ENCODE measurements at regions not wholly inside any gene's neighbourhood (a gene's known extent, or its start where the extent isn't known, plus 50 kb on each side); places are given as distances from the start of the nearest gene placed in this dataset.

- SMC1A ChIA-PET (ENCODE audit: uncharacterized antibody, unreplicated experiment), result no interaction called here
- Histone ChIP-seq H3K4me2 (ENCODE audit: control insufficient read depth, insufficient read depth) (no peak overlapping the region), H2AFZ (ENCODE audit: control insufficient read depth, low read depth, low read length) (no peak overlapping the region), H3K9ac (ENCODE audit: control insufficient read depth, insufficient read depth, low read length) (no peak overlapping the region), H3K4me3 (no peak overlapping the region), H3K27me3 (replicated peaks in 1 of 2; ENCODE audit: control insufficient read depth in 2 of 2, insufficient read depth in 2 of 2, low read length in 1 of 2) (peaks cover 0 to 1% of the 10 kb centered on the region in 2 experiments; a peak in 1 of 4 replicates), H3K36me3 (ENCODE audit: control insufficient read depth in 2 of 2, insufficient read depth in 2 of 2, low read length in 1 of 2) (no peaks in the 10 kb centered on the region), H3K9me3 (replicated peaks; ENCODE audit: control insufficient read depth, insufficient read depth, low read length) (no peaks in the 10 kb centered on the region), H3K79me2 (ENCODE audit: control insufficient read depth, insufficient read depth, low read length) (no peaks in the 10 kb centered on the region), H3K4me1 (ENCODE audit: control insufficient read depth, insufficient read depth, low read length) (no peaks in the 10 kb centered on the region), H3K27ac (ENCODE audit: control insufficient read depth, insufficient read depth) (no peak overlapping the region), H4K20me1 (ENCODE audit: control insufficient read depth, insufficient read depth) (no peaks in the 10 kb centered on the region)
- TF ChIP-seq E2F4 (IDR thresholded peaks at IDR 0.05; ENCODE audit: low read depth, low read length), result no peak
- no peak for TF ChIP-seq NRF1 (conservative IDR thresholded peaks at IDR 0.05; ENCODE audit: low read depth, low read length)
- TF ChIP-seq SIN3A (IDR thresholded peaks at IDR 0.05; ENCODE audit: low read depth, low read length), result no peak
- CTCF ChIA-PET, result no interaction called here
- no peak for ATAC-seq
- intact Hi-C loops (cut with micrococcal nuclease; ENCODE audit: unreplicated experiment) (no loop called here), in situ Hi-C loops (cut with MboI) (no loop called here)
- BruUV-seq (replicated peaks), result no TSS peak
- POLR2A ChIA-PET, result no interaction called here
- FAIRE-seq, result no peak
- no peak for DNase-seq (ENCODE audit: low read depth, low spot score)
- RAD21 ChIA-PET (ENCODE audit: unreplicated experiment), result no interaction called here
- 0% methylated on average over 5 of the region's 5 CpGs for WGBS (ENCODE audit: insufficient coverage, insufficient replicate concordance, low lambda C conversion rate, missing lambda C conversion rate)
Measured at GRCh38 chr10:29081231-29081630, 207.6 kb upstream of the LYZL1 start.

GRCh38 chr10:29081951-29082685, 206.8 kb upstream of the LYZL1 start:
- SMC1A ChIA-PET (ENCODE audit: uncharacterized antibody, unreplicated experiment), result no interaction called here
- H3K4me2 ChIP-seq (ENCODE audit: control insufficient read depth, insufficient read depth), result no peak overlapping the region
- H4K20me1 ChIP-seq (ENCODE audit: control insufficient read depth, insufficient read depth), result no peaks in the 10 kb centered on the region
- H3K4me3 ChIP-seq, result no peak overlapping the region
- H3K27me3 ChIP-seq (replicated peaks in 1 of 2; ENCODE audit: control insufficient read depth in 2 of 2, insufficient read depth in 2 of 2, low read length in 1 of 2), result peaks cover 0 to 1% of the 10 kb centered on the region in 2 experiments; a peak in 1 of 4 replicates
- H3K9ac ChIP-seq (ENCODE audit: control insufficient read depth, insufficient read depth, low read length), result no peak overlapping the region
- CTCF ChIA-PET, result no interaction called here
- H3K27ac ChIP-seq (ENCODE audit: control insufficient read depth, insufficient read depth), result no peak overlapping the region
- no TSS peak for BruUV-seq (replicated peaks)
- H2AFZ ChIP-seq (ENCODE audit: control insufficient read depth, low read depth, low read length), result no peak overlapping the region
- FAIRE-seq, result no peak
- RAD21 ChIA-PET (ENCODE audit: unreplicated experiment), result no interaction called here
- no peaks in the 10 kb centered on the region for H3K4me1 ChIP-seq (ENCODE audit: control insufficient read depth, insufficient read depth, low read length)
- no peaks in the 10 kb centered on the region for H3K36me3 ChIP-seq (ENCODE audit: control insufficient read depth in 2 of 2, insufficient read depth in 2 of 2, low read length in 1 of 2)
- no peak for DNase-seq (ENCODE audit: low read depth, low spot score)
- H3K79me2 ChIP-seq (ENCODE audit: control insufficient read depth, insufficient read depth, low read length), result no peaks in the 10 kb centered on the region
- intact Hi-C loops (cut with micrococcal nuclease; ENCODE audit: unreplicated experiment) (no loop called here), in situ Hi-C loops (cut with MboI) (no loop called here)
- WGBS (ENCODE audit: insufficient coverage, insufficient replicate concordance, low lambda C conversion rate, missing lambda C conversion rate), result 26% methylated on average over 13 of the region's 13 CpGs
- no peaks in the 10 kb centered on the region for H3K9me3 ChIP-seq (replicated peaks; ENCODE audit: control insufficient read depth, insufficient read depth, low read length)
- POLR2A ChIA-PET, result no interaction called here
- ATAC-seq, result no peak
- no peak for TF ChIP-seq GATAD2B (conservative IDR thresholded peaks at IDR 0.05; ENCODE audit: low read depth)
- TF ChIP-seq LARP7 (IDR thresholded peaks at IDR 0.05), result no peak
- no peak for TF ChIP-seq KAT2A (conservative IDR thresholded peaks at IDR 0.05; ENCODE audit: control insufficient read depth, low read depth, low read length)
- no peak for TF ChIP-seq RFX5 (IDR thresholded peaks at IDR 0.05; ENCODE audit: low read depth, low read length)
- no peak for TF ChIP-seq RELA (IDR thresholded peaks at IDR 0.05; ENCODE audit: borderline replicate concordance, partially characterized antibody)
- TF ChIP-seq, protein P1, sequence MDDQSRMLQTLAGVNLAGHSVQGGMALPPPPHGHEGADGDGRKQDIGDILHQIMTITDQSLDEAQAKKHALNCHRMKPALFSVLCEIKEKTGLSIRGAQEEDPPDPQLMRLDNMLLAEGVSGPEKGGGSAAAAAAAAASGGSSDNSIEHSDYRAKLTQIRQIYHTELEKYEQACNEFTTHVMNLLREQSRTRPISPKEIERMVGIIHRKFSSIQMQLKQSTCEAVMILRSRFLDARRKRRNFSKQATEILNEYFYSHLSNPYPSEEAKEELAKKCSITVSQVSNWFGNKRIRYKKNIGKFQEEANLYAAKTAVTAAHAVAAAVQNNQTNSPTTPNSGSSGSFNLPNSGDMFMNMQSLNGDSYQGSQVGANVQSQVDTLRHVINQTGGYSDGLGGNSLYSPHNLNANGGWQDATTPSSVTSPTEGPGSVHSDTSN (IDR thresholded peaks at IDR 0.05; ENCODE audit: insufficient replicate concordance, low read depth, low read length), result no peak
- TF ChIP-seq STAT1 (conservative IDR thresholded peaks at IDR 0.05), result no peak
- no peak for TF ChIP-seq ZBTB40 (IDR thresholded peaks at IDR 0.05; ENCODE audit: borderline replicate concordance)

Data from GM12878 (cell line).